ENCODE measurements at regions not wholly inside any gene's neighbourhood (a gene's known extent, or its start where the extent isn't known, plus 50 kb on each side); places are given as distances from the start of the nearest gene placed in this dataset.
"Not testable (repeated sequence)": the region's sequence is repeated elsewhere in the genome, so short reads cannot be mapped to it uniquely, and the experiment has no call there.

- FAIRE-seq; DNase-seq (ENCODE audit: low spot score): not testable (repeated sequence)
These were observed 50.3 kb upstream of the UGT2B15 start for GRCh38 chr4:68720723-68721122.

GRCh38 chr4:68724426-68724825 is 54.0 kb upstream of the UGT2B15 start:
- no peak for FAIRE-seq
- no peak for DNase-seq (ENCODE audit: low spot score)

- FAIRE-seq, result no peak
- DNase-seq (ENCODE audit: low spot score), result no peak
These were observed 54.5 kb upstream of the UGT2B15 start for GRCh38 chr4:68724922-68725321.

GRCh38 chr4:68732653-68733466 is 62.4 kb upstream of the UGT2B15 start:
- peak; percentile 97 for FAIRE-seq
- peak; percentile 91 for DNase-seq (ENCODE audit: low spot score)

- FAIRE-seq, result peak; percentile 86
These were observed 63.6 kb upstream of the UGT2B15 start for GRCh38 chr4:68734095-68734494.

GRCh38 chr4:68735106-68735505 is 64.7 kb upstream of the UGT2B15 start:
- DNase-seq (ENCODE audit: low spot score) (no peak), FAIRE-seq (no peak)

More at GRCh38 chr4:68734095-68734494, 63.6 kb upstream of the UGT2B15 start:
- peak; percentile 15 for DNase-seq (ENCODE audit: low spot score)

- FAIRE-seq (peak; percentile 32), DNase-seq (ENCODE audit: low spot score) (peak; percentile 14)
These were observed 66.4 kb upstream of the UGT2B15 start for GRCh38 chr4:68736813-68737212.

GRCh38 chr4:68738036-68738435 is 67.6 kb upstream of the UGT2B15 start:
- DNase-seq (ENCODE audit: low spot score) (no peak), FAIRE-seq (no peak)

GRCh38 chr4:68744368-68744767 is 71.4 kb upstream of the UGT2B10 start:
- FAIRE-seq (no peak), DNase-seq (ENCODE audit: low spot score) (no peak)

- FAIRE-seq, result peak; percentile 93
These were observed 67.4 kb upstream of the UGT2B10 start for GRCh38 chr4:68748181-68748991.

GRCh38 chr4:68750555-68750954 is 65.2 kb upstream of the UGT2B10 start:
- FAIRE-seq (no peak), DNase-seq (ENCODE audit: low spot score) (no peak)

More at GRCh38 chr4:68748181-68748991, 67.4 kb upstream of the UGT2B10 start:
- peak; percentile 70 for DNase-seq (ENCODE audit: low spot score)

- DNase-seq (ENCODE audit: low spot score) (no peak), FAIRE-seq (no peak)
These were observed 64.7 kb upstream of the UGT2B10 start for GRCh38 chr4:68751138-68751537.

- DNase-seq (ENCODE audit: low spot score) (no peak), FAIRE-seq (no peak)
These were observed 49.9 kb upstream of the UGT2B10 start for GRCh38 chr4:68765876-68766275.
